ENCODE measurements at regions not wholly inside any gene's neighbourhood (a gene's known extent, or its start where the extent isn't known, plus 50 kb on each side); places are given as distances from the start of the nearest gene placed in this dataset.

DNA sequence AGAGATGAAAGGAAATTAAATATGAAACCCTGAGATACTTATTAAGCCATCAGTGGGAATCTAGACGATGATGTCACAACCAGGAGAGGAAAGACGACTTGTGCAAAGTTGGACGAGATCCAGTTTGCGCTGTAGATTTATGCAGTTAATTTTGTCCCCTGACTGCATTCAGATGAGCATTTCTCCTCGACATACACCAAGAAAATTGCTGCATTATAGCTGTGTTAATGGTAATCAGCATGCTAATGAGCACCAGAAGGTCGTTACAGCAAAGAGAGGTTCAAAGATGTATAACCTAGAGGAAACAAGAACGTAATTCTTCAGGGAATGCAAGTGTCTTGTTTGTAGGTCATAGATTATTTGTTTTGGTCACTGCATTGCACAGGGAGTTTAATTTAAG, 371.7 kb downstream of the RBM26 start:
- in situ Hi-C loops (cut with HindIII; ENCODE audit: low sequenced_read_pairs), result no loop called here
- TF ChIP-seq, protein P1, sequence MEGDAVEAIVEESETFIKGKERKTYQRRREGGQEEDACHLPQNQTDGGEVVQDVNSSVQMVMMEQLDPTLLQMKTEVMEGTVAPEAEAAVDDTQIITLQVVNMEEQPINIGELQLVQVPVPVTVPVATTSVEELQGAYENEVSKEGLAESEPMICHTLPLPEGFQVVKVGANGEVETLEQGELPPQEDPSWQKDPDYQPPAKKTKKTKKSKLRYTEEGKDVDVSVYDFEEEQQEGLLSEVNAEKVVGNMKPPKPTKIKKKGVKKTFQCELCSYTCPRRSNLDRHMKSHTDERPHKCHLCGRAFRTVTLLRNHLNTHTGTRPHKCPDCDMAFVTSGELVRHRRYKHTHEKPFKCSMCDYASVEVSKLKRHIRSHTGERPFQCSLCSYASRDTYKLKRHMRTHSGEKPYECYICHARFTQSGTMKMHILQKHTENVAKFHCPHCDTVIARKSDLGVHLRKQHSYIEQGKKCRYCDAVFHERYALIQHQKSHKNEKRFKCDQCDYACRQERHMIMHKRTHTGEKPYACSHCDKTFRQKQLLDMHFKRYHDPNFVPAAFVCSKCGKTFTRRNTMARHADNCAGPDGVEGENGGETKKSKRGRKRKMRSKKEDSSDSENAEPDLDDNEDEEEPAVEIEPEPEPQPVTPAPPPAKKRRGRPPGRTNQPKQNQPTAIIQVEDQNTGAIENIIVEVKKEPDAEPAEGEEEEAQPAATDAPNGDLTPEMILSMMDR (IDR thresholded peaks at IDR 0.05; ENCODE audit: low read depth, low read length, missing control alignments), result no peak
- no peak for DNase-seq (ENCODE audit: low read depth)
- H3K4me3 ChIP-seq (ENCODE audit: low read depth, low read length), result no peak overlapping the region

DNA sequence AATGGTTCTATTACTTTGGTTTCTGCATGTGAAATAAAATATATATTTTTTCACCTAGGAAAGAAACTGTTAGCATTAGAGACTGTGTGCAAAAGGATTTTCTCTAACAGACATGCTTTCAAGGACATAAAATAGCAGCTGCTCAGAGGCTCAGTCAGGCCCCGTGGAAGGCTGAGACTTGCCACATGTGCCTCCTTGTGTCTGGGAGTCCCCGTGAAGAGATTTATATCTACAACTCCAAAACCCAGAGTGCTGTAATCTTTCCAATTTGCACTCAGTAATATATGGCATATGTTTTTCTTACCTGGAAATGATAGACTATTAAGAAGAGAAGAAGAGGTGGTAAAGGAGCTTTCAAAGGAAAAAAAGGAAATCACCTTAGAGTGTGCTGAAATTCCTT, 371.6 kb upstream of the OBI1 start:
- in situ Hi-C loops (cut with HindIII; ENCODE audit: low sequenced_read_pairs), result no loop called here
- DNase-seq (ENCODE audit: low read depth), result no peak
- no peak overlapping the region for H3K4me3 ChIP-seq (ENCODE audit: low read depth, low read length)
- TF ChIP-seq, protein P1 (IDR thresholded peaks at IDR 0.05; ENCODE audit: low read depth, low read length, missing control alignments), result no peak

DNA sequence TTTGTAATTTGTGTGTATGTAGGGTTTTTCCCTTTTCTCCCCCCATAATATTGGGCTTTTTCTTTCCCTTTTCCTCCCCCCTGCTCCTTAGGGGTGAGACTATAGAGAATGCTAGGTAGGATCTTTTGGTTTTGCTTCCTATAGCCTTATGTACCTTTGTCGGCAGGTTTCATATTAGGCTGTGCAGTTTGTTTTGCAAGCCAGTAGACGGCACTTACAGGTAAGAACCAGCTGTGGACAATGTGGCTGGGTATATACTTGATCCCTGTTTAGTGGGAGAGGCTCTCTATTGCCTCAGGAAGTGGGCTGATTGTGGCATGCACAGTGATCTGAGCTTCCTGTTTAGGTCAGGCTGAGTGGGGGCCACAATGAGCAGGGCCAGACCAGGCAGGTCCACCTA, 359.2 kb upstream of the OBI1 start:
- no peak for DNase-seq (ENCODE audit: low read depth)
- no peak overlapping the region for H3K4me3 ChIP-seq (ENCODE audit: low read depth, low read length)
- TF ChIP-seq, protein P1 (IDR thresholded peaks at IDR 0.05; ENCODE audit: low read depth, low read length, missing control alignments), result no peak
- in situ Hi-C loops (cut with HindIII; ENCODE audit: low sequenced_read_pairs), result no loop called here

DNA sequence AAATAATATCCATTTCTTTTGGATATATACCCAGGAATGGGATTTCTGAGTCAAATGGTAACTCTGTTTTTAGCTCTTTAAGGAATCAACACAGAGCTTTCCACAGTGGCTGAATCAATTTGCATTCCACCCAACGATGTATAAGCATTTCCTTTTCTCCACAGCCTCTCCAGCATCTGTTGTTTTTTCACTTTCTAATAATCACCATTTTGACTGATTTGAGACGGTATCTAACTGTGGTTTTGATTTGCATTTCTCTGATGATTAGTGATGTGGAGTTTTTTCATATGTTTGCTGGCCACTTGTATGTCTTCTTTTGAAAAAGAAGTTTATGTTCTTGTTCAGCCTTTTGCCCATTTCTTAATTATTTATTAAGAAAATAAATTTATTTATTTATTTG, 352.2 kb upstream of the OBI1 start:
- in situ Hi-C loops (cut with HindIII; ENCODE audit: low sequenced_read_pairs), result no loop called here
- TF ChIP-seq, protein P1 (IDR thresholded peaks at IDR 0.05; ENCODE audit: low read depth, low read length, missing control alignments), result no peak
- DNase-seq (ENCODE audit: low read depth), result no peak
- no peak overlapping the region for H3K4me3 ChIP-seq (ENCODE audit: low read depth, low read length)

DNA sequence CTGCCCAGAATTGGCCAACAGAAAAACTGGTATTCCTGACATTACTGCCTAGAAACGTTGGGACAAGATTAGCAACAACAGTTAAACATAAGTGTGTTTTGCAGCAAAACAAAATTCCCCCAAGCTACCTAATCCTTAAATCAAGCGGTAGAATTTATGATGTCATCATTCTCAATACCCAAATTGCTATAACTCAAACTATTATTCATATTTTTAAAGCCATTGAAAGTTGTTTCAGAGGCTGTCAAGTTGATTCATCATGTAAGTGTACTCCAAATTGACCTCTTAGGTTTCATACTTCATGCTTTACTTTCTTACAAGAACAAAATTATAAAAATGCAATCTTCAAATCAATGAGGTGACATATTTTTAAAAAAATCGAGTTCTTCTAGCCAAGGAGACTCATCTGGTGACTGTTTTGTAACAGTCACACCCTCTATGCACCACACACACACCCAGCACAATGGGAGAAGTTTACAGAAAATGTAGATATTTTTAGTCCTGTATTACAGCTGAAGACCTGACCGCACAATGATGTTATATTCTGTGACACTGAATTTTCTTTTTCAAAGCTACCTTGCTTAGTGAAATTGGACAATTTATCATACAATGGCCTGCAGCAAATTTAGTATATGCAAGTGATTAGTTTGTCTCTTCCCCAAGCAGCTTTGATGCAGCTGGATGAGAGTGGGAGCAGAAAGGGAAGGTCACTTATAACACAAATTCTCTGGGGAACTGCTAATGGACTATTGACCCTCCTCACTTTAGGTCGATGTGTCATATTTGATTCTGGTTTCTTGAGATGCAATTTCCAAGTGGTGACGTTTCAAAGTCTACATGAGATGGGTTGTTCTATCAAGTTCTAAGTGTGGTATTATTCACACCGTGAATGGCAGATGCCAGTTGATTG, 345.3 kb upstream of the OBI1 start:
- DNase-seq (ENCODE audit: low read depth), result no peak
- TF ChIP-seq, protein P1 (IDR thresholded peaks at IDR 0.05; ENCODE audit: low read depth, low read length, missing control alignments), result no peak
- H3K4me3 ChIP-seq (ENCODE audit: low read depth, low read length), result no peak overlapping the region
- in situ Hi-C loops (cut with HindIII; ENCODE audit: low sequenced_read_pairs), result no loop called here

DNA sequence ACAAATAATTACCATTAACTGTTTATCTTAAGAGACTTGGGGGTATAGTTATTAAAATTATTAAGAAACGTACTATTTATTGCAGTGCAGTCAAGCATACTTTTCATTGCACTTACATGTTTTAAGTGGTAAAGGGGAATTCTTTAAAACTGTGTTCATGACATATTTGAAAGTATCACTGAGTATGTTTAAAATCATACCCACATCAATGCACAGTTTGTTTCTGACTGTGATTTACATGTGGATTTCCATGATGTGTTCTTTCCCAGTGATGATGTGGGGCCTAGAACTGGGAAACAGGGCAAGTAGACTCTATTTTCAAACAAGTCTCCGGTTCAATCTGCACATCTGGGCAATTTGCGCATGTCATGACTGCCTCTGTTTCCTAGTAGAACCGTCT, 340.5 kb upstream of the OBI1 start:
- TF ChIP-seq, protein P1 (IDR thresholded peaks at IDR 0.05; ENCODE audit: low read depth, low read length, missing control alignments), result no peak
- no peak for DNase-seq (ENCODE audit: low read depth)
- in situ Hi-C loops (cut with HindIII; ENCODE audit: low sequenced_read_pairs), result loop anchor here (25.0 kb wide), 1 partner anchor 862 kb away; no protein-coding TSS in a partner anchor
- H3K4me3 ChIP-seq (ENCODE audit: low read depth, low read length), result no peak overlapping the region
